Cardiac septum (tissue), 1 donor: ENCODE measurements at regions not wholly inside any gene's neighbourhood (a gene's known extent, or its start where the extent isn't known, plus 50 kb on each side); places are given as distances from the start of the nearest gene placed in this dataset.

ENCODE experiments used
- DNase-seq: peaks from one replicate; pipeline ENCODE4 v3.0.0-alpha.2; 2020; ENCODE audit warnings: low spot score
- intact Hi-C: fragments of 100-400 bp; cut with DNase I; formaldehyde crosslinking; loops from one replicate; pipeline ENCODE4 v1.14.0; 2022
- donor health status: DM: no; HTN: no; CAD: no.

GRCh38 chr11:128335729-128336128 is 251.6 kb downstream of the ETS1 start:
- no peak for DNase-seq
- intact Hi-C loops = no loop called here

GRCh38 chr11:128334311-128335044 is 252.9 kb downstream of the ETS1 start:
- DNase-seq = peak; percentile 83
- intact Hi-C loops = loop anchor here (5.0 kb wide), 1 partner anchor 42 kb away; no protein-coding TSS in a partner anchor

- intact Hi-C loops = loop anchor here (5.0 kb wide), 1 partner anchor 39 kb away; no protein-coding TSS in a partner anchor
These were observed 256.0 kb downstream of the ETS1 start for GRCh38 chr11:128331317-128331716.

GRCh38 chr11:128330203-128330602 is 257.2 kb downstream of the ETS1 start:
- no peak for DNase-seq
- intact Hi-C loops = loop anchor here (5.0 kb wide), 1 partner anchor 38 kb away; no protein-coding TSS in a partner anchor

More at GRCh38 chr11:128331317-128331716, 256.0 kb downstream of the ETS1 start:
- DNase-seq = no peak

GRCh38 chr11:128328955-128329551 is 258.3 kb downstream of the ETS1 start:
- intact Hi-C loops = loop anchor here (5.0 kb wide), 1 partner anchor 193 kb away; no protein-coding TSS in a partner anchor
- no peak for DNase-seq

GRCh38 chr11:128327274-128327673 is 260.1 kb downstream of the ETS1 start:
- DNase-seq = no peak
- intact Hi-C loops = loop anchor here (5.0 kb wide), 1 partner anchor 195 kb away; no protein-coding TSS in a partner anchor

- DNase-seq = no peak
- intact Hi-C loops = loop anchor here (5.0 kb wide), 1 partner anchor 196 kb away; no protein-coding TSS in a partner anchor
These were observed 260.6 kb downstream of the ETS1 start for GRCh38 chr11:128326791-128327190.

GRCh38 chr11:128324531-128325141 is 262.7 kb downstream of the ETS1 start:
- intact Hi-C loops = loop anchor here (5.0 kb wide), 1 partner anchor 198 kb away; no protein-coding TSS in a partner anchor
- DNase-seq = no peak

GRCh38 chr11:128324051-128324481 is 263.3 kb downstream of the ETS1 start:
- no peak for DNase-seq
- intact Hi-C loops = no loop called here

GRCh38 chr11:128323381-128323780 is 264.0 kb downstream of the ETS1 start:
- intact Hi-C loops = no loop called here
- DNase-seq = no peak

- intact Hi-C loops = no loop called here
- no peak for DNase-seq
These were observed 268.4 kb downstream of the ETS1 start for GRCh38 chr11:128318856-128319474.

- intact Hi-C loops = no loop called here
- DNase-seq = no peak
These were observed 270.7 kb downstream of the ETS1 start for GRCh38 chr11:128316541-128317227.

- DNase-seq = no peak
- intact Hi-C loops = no loop called here
These were observed 271.4 kb downstream of the ETS1 start for GRCh38 chr11:128315933-128316332.

GRCh38 chr11:128313931-128314330 is 273.4 kb downstream of the ETS1 start:
- intact Hi-C loops = no loop called here
- no peak for DNase-seq

GRCh38 chr11:128311742-128312719 is 275.3 kb downstream of the ETS1 start:
- DNase-seq = no peak
- intact Hi-C loops = no loop called here

GRCh38 chr11:128310676-128311445 is 276.5 kb downstream of the ETS1 start:
- no peak for DNase-seq
- intact Hi-C loops = no loop called here

- intact Hi-C loops = no loop called here
- no peak for DNase-seq
These were observed 277.4 kb downstream of the ETS1 start for GRCh38 chr11:128310005-128310404.
